Activated CD8-positive, alpha-beta T cell treated with anti-CD3 and anti-CD28 coated beads for 36 hours (primary cell): ENCODE measurements at regions not wholly inside any gene's neighbourhood (a gene's known extent, or its start where the extent isn't known, plus 50 kb on each side); places are given as distances from the start of the nearest gene placed in this dataset.

ENCODE experiments used
- ATAC-seq: fragments of 200-7000 bp; cut with Tn5 transposase; one replicate; pipeline ENCODE4 v1.10.0; 2021; ENCODE audit warnings: mild to moderate bottlenecking, moderate library complexity
- CTCF ChIA-PET: fragments of 350-600 bp; sonication (Branson Sonifier 250); formaldehyde crosslinking; loops from one replicate; lab custom pipeline; 2021; ENCODE audit warnings: antibody characterized with exemption; lab: Charles Lee
- POLR2A ChIA-PET: fragments of 350-600 bp; sonication (Branson Sonifier 250); formaldehyde crosslinking; loops from one replicate; lab custom pipeline; 2021; ENCODE audit warnings: antibody characterized with exemption; lab: Charles Lee
- DNase-seq: peaks from one replicate; pipeline ENCODE4 v3.0.0-alpha.2; 2020
- H3K27ac Mint-ChIP-seq: one replicate; pipeline ENCODE4 v1.8.0; 2021; ENCODE audit warnings: mild to moderate bottlenecking, mixed read lengths
- H3K27me3 Mint-ChIP-seq: one replicate; pipeline ENCODE4 v1.8.0; 2021; ENCODE audit warnings: mixed read lengths
- H3K36me3 Mint-ChIP-seq: one replicate; pipeline ENCODE4 v1.8.0; 2021; ENCODE audit warnings: low read depth, mixed read lengths
- H3K4me1 Mint-ChIP-seq: one replicate; pipeline ENCODE4 v1.8.0; 2021; ENCODE audit warnings: low read depth, mixed read lengths
- H3K4me3 Mint-ChIP-seq: one replicate; pipeline ENCODE4 v1.8.0; 2021; ENCODE audit warnings: mild to moderate bottlenecking, moderate library complexity, mixed read lengths
- H3K9me3 Mint-ChIP-seq: one replicate; pipeline ENCODE4 v1.8.0; 2021; ENCODE audit warnings: mixed read lengths
- CTCF ChIP-seq: fragments of 200-600 bp; IDR thresholded peaks from one replicate; pipeline ENCODE4 v1.8.0; 2022; ENCODE audit warnings: antibody characterized with exemption, mild to moderate bottlenecking
- intact Hi-C: fragments of 100-400 bp; cut with micrococcal nuclease; formaldehyde crosslinking; loops from one replicate; pipeline ENCODE4 v1.10.0; 2022

- Mint-ChIP-seq H3K4me1 (no peaks in the 10 kb centered on the region), H3K36me3 (no peaks in the 10 kb centered on the region), H3K27me3 (peaks cover 20% of the 10 kb centered on the region), H3K9me3 (no peaks in the 10 kb centered on the region), H3K27ac (no peak overlapping the region), H3K4me3 (no peak overlapping the region)
- ChIA-PET POLR2A (no interaction called here), CTCF (no interaction called here)
- TF ChIP-seq CTCF, result no peak
- intact Hi-C loops, result no loop called here
- DNase-seq (no peak), ATAC-seq (no peak)
Observed at GRCh38 chr2:118255771-118256372, 167.6 kb downstream of the INSIG2 start.

GRCh38 chr2:118255301-118255700, 167.0 kb downstream of the INSIG2 start:
- ChIA-PET POLR2A (no interaction called here), CTCF (no interaction called here)
- intact Hi-C loops, result no loop called here
- Mint-ChIP-seq H3K27me3 (peaks cover 19% of the 10 kb centered on the region), H3K36me3 (no peaks in the 10 kb centered on the region), H3K4me1 (no peaks in the 10 kb centered on the region), H3K4me3 (no peak overlapping the region), H3K27ac (no peak overlapping the region), H3K9me3 (no peaks in the 10 kb centered on the region)
- no peak for DNase-seq
- no peak for ATAC-seq
- no peak for TF ChIP-seq CTCF

- no peaks in the 10 kb centered on the region for H3K9me3 Mint-ChIP-seq
- DNase-seq (no peak), ATAC-seq (no peak)
- H3K27me3 Mint-ChIP-seq, result peaks cover 19% of the 10 kb centered on the region
- CTCF ChIA-PET, result no interaction called here
- no peak overlapping the region for H3K27ac Mint-ChIP-seq
- H3K4me1 Mint-ChIP-seq, result no peaks in the 10 kb centered on the region
- TF ChIP-seq CTCF, result no peak
- no peak overlapping the region for H3K4me3 Mint-ChIP-seq
- no peaks in the 10 kb centered on the region for H3K36me3 Mint-ChIP-seq
- POLR2A ChIA-PET, result no interaction called here
- intact Hi-C loops, result no loop called here
Observed at GRCh38 chr2:118254116-118254515, 165.8 kb downstream of the INSIG2 start.

GRCh38 chr2:118251427-118251826, 163.2 kb downstream of the INSIG2 start:
- H3K9me3 Mint-ChIP-seq, result no peaks in the 10 kb centered on the region
- ATAC-seq (no peak), DNase-seq (no peak)
- peaks cover 14% of the 10 kb centered on the region for H3K27me3 Mint-ChIP-seq
- H3K4me1 Mint-ChIP-seq, result no peaks in the 10 kb centered on the region
- no peak overlapping the region for H3K27ac Mint-ChIP-seq
- H3K4me3 Mint-ChIP-seq, result no peak overlapping the region
- TF ChIP-seq CTCF, result no peak
- H3K36me3 Mint-ChIP-seq, result no peaks in the 10 kb centered on the region
- POLR2A ChIA-PET, result no interaction called here
- intact Hi-C loops, result no loop called here
- CTCF ChIA-PET, result no interaction called here

GRCh38 chr2:118250463-118250862, 162.2 kb downstream of the INSIG2 start:
- Mint-ChIP-seq H3K9me3 (no peaks in the 10 kb centered on the region), H3K4me3 (no peak overlapping the region), H3K27ac (no peak overlapping the region), H3K4me1 (no peaks in the 10 kb centered on the region), H3K36me3 (no peaks in the 10 kb centered on the region), H3K27me3 (peaks cover 11% of the 10 kb centered on the region)
- intact Hi-C loops, result no loop called here
- ChIA-PET CTCF (no interaction called here), POLR2A (no interaction called here)
- no peak for TF ChIP-seq CTCF
- no peak for DNase-seq
- no peak for ATAC-seq
